HEK293 (cell line): ENCODE measurements at regions not wholly inside any gene's neighbourhood (a gene's known extent, or its start where the extent isn't known, plus 50 kb on each side); places are given as distances from the start of the nearest gene placed in this dataset.

Experiments used
- CTCF ChIP-seq: fragments of 450-650 bp; formaldehyde crosslinking; IDR thresholded peaks from 2 replicates; pipeline ENCODE4 v1.5.1; 2016; ENCODE audit warnings: missing biosample characterization, missing genetic modification characterization
- REST ChIP-seq: fragments of 450-650 bp; formaldehyde crosslinking; IDR thresholded peaks from 2 replicates; pipeline ENCODE4 v1.5.1; 2016; ENCODE audit warnings: missing biosample characterization, missing genetic modification characterization
- ZNF629 ChIP-seq: fragments of 450-650 bp; formaldehyde crosslinking; IDR thresholded peaks from 2 replicates; pipeline ENCODE4 v1.5.1; 2017; ENCODE audit warnings: missing biosample characterization, missing genetic modification characterization

- no peak for TF ChIP-seq REST
- no peak for TF ChIP-seq CTCF (tag by site-specific recombination)
- TF ChIP-seq ZNF629 (tag by site-specific recombination) = no peak
Measured at GRCh38 chr22:27273436-27273835, 528.1 kb downstream of the MN1 start.
